ENCODE measurements at regions not wholly inside any gene's neighbourhood (a gene's known extent, or its start where the extent isn't known, plus 50 kb on each side); places are given as distances from the start of the nearest gene placed in this dataset.

DNA sequence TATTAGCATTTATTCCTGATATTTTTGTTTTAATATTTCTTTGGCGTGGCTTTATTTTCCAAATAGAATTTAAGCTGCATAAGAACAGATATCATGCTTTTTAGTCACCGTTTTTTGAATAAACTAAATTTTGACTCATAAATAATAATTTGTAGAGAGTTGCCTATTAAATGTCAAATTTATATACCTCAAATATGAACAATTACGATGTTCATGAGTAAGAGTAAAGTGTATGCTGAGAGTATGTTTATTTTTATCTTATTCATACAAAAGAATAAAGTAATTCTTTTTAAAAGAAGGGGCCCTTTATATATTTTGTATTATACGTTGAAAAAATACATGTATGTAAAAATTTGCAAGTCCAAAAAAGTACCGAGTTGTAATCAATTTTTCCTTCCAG is 126.5 kb upstream of the NRIP1 start:
- no peak for TF ChIP-seq EZH2 (IDR thresholded peaks at IDR 0.05)
- no peak for TF ChIP-seq POLR2AphosphoS5 (IDR thresholded peaks at IDR 0.05; ENCODE audit: borderline replicate concordance, low read depth, low read length)

Measured in SK-N-MC (cell line).